ENCODE measurements at regions not wholly inside any gene's neighbourhood (a gene's known extent, or its start where the extent isn't known, plus 50 kb on each side); places are given as distances from the start of the nearest gene placed in this dataset.

GRCh38 chrX:35665311-35665710 lies 132.8 kb upstream of the MAGEB16 start:
- TF ChIP-seq CTCF (IDR thresholded peaks at IDR 0.05) = no peak
- no peak for TF ChIP-seq ZFX (IDR thresholded peaks at IDR 0.05; ENCODE audit: borderline replicate concordance)

Data from 22Rv1 (cell line).